ENCODE measurements at regions not wholly inside any gene's neighbourhood (a gene's known extent, or its start where the extent isn't known, plus 50 kb on each side); places are given as distances from the start of the nearest gene placed in this dataset.

DNA sequence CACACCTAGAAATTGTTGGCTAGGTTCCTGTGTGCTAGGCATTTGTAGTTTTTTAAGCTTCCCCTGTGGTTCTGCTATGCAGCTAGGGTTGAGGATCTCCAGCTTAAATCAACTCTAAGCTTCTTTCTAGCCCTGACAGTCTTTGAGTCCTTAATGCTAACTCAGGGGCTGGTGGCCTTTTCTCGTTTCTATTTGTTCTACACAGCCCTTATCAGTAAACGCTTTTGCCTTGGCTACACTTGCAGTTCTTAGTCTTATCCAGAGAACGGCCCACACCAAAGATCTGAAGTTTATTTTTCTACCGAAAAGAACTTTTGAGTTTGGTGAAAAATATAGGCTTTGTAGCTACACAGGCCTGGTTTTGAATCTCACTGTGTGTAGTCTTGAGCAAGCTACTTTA, 212.0 kb downstream of the DHX15 start:
- H3K27ac ChIP-seq, result no peak overlapping the region
- TF ChIP-seq, protein P1, sequence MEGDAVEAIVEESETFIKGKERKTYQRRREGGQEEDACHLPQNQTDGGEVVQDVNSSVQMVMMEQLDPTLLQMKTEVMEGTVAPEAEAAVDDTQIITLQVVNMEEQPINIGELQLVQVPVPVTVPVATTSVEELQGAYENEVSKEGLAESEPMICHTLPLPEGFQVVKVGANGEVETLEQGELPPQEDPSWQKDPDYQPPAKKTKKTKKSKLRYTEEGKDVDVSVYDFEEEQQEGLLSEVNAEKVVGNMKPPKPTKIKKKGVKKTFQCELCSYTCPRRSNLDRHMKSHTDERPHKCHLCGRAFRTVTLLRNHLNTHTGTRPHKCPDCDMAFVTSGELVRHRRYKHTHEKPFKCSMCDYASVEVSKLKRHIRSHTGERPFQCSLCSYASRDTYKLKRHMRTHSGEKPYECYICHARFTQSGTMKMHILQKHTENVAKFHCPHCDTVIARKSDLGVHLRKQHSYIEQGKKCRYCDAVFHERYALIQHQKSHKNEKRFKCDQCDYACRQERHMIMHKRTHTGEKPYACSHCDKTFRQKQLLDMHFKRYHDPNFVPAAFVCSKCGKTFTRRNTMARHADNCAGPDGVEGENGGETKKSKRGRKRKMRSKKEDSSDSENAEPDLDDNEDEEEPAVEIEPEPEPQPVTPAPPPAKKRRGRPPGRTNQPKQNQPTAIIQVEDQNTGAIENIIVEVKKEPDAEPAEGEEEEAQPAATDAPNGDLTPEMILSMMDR (conservative IDR thresholded peaks at IDR 0.05), result no peak
- TF ChIP-seq ZFX (IDR thresholded peaks at IDR 0.05), result no peak

DNA sequence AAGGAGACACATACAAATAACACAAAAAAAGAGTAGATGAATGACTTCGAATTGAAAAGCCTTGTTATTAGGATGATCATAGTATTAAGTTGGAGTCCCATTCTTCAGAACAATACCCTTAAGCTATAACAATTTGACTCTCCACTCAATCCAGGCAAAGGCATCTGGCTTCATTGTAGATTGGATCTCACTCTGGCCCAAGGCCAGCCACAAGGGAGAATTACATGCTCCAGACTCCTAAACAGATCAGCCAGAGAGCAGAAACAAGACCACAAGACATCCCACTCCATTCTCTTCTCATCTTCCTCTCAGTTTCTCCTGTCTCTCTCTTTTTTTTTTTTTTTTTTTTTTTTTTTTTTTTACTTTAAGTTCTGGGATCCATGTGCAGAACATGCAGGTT, 213.9 kb downstream of the DHX15 start:
- TF ChIP-seq, protein P1 (conservative IDR thresholded peaks at IDR 0.05), result no peak
- no peak for TF ChIP-seq ZFX (IDR thresholded peaks at IDR 0.05)
- H3K27ac ChIP-seq, result no peak overlapping the region

DNA sequence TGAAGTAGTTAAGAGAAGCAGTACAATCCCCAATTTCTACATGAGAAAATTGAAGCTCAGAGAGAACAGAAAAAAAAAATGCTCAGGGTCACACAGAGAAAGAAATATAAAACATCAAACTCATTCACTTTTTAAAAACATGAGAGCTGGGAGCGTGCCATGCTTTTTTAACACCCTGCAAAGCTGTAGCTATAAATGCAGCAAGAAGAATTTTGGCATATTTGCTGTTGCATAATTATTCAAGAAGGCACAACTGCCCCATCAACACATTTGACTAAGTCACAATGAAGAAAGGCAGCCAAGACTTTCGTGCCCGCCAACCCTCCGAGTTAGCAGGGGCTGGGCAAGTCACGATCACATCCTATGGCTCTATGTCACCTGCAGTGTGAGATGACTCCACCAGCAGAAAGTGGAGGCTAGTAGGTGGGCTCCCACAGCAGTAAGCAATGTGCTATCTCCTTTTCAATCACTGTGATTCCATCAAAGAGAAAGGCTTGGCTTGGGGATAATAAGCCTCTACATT, 214.8 kb downstream of the DHX15 start:
- no peak for TF ChIP-seq ZFX (IDR thresholded peaks at IDR 0.05)
- TF ChIP-seq, protein P1 (conservative IDR thresholded peaks at IDR 0.05), result no peak
- no peak overlapping the region for H3K27ac ChIP-seq

DNA sequence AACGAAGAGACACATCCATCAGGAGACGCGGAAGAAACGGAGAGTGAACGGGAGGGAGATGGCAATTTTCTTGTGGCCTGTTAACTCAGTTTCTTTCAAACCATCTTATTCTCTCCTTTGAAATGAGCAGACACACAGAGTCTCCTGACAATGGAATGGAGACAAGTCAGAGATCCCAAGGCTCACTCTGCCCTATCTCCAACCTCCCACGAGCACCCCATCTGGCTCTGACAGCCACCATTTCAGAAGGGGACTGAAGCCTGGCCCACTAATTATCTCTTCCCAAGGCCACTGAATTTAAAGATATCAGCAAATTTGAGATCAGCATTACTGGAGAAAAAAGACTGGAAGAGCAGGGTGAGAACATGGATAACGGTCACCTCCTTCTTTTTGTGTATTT, 215.6 kb downstream of the DHX15 start:
- no peak overlapping the region for H3K27ac ChIP-seq
- TF ChIP-seq ZFX (IDR thresholded peaks at IDR 0.05), result no peak
- TF ChIP-seq, protein P1 (conservative IDR thresholded peaks at IDR 0.05), result no peak

DNA sequence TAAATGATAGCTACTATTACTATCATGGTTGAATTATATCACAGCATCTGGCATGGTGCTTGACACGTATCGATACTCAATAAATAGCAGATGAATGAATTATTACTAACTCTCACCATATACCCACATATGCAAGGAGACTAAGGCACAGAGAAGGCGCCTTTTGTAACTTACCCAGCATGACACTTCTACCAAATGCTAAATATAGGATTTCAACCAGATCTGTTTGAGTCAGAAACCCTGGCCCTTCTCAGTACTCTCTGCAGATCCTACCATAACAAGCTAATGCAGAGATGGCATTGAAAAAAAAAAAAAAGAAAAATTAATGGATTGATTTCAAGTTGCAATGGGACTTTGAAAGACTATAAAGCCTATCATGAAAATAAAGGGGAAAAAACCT, 219.5 kb downstream of the DHX15 start:
- TF ChIP-seq ZFX (IDR thresholded peaks at IDR 0.05), result no peak
- TF ChIP-seq, protein P1 (conservative IDR thresholded peaks at IDR 0.05), result no peak
- no peak overlapping the region for H3K27ac ChIP-seq

DNA sequence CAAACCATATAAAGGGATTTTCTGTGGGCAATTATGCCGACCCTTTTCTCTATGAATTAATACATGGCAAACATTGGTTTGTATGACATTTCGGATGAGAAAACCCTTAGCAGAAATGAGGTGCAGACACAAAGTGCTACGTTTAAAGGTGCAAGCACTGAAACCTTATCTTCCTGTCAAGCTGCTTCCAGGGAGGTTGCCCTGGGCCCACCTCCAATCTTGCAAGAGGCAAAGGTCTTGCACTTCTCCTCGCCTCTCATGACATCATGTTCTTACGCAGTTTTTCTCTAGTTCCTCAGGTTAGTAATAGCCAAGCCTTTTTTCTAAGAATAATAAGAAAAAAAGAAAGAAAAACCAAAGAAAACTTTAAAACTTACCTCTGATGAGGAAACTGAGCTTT, 220.1 kb downstream of the DHX15 start:
- no peak overlapping the region for H3K27ac ChIP-seq
- no peak for TF ChIP-seq ZFX (IDR thresholded peaks at IDR 0.05)
- TF ChIP-seq, protein P1 (conservative IDR thresholded peaks at IDR 0.05), result no peak

DNA sequence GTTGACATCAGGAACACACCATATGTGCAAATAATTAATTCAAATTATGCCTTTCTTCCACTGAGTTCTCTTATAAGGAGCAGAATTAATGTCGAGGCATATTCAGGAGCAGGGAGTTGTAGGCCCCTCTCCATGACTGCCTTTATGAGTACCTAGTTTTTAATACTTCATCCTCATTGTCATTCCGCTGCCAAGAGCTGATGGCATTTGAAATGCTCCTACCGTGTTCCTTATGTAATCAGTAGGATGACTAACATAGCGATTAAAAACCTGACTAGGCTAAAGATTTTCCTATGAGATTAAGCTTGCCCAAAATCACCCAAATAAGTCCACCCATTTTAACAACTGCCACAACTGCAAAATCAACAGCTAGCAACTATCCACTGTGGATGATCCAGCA, 220.6 kb downstream of the DHX15 start:
- TF ChIP-seq, protein P1 (conservative IDR thresholded peaks at IDR 0.05), result no peak
- no peak for TF ChIP-seq ZFX (IDR thresholded peaks at IDR 0.05)
- no peak overlapping the region for H3K27ac ChIP-seq
